ENCODE measurements at regions not wholly inside any gene's neighbourhood (a gene's known extent, or its start where the extent isn't known, plus 50 kb on each side); places are given as distances from the start of the nearest gene placed in this dataset.

DNA sequence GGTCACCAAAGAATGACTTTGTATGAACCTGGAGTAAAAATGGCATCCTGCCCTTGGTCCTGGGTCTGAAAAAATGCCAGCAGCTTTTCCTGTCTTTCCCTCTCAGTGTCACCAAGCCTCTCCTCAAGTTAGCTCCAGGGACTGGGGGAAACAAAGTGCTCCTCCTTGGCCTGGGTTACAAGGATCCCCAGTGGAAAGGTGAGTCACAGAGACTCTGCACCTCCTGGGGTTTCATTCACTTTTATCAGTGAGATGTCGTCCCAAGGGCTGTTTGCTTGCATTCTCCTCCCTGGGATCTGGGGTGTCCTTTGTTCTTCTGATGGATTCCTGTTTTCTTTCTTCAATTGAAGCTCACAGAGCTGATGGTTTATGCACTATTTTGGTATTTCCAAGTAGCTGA lies 93.2 kb upstream of the CSNK1A1L start:
- no peak overlapping the region for H3K27ac Mint-ChIP-seq (ENCODE audit: unreplicated experiment)
- H3K27me3 Mint-ChIP-seq (ENCODE audit: unreplicated experiment): no peaks in the 10 kb centered on the region
- no peaks in the 10 kb centered on the region for H3K9me3 Mint-ChIP-seq (ENCODE audit: unreplicated experiment)
- H3K4me3 Mint-ChIP-seq (ENCODE audit: unreplicated experiment): no peak overlapping the region
- H3K4me1 Mint-ChIP-seq (ENCODE audit: unreplicated experiment): no peaks in the 10 kb centered on the region
- DNase-seq (ENCODE audit: low spot score): no peak
- H3K36me3 Mint-ChIP-seq (ENCODE audit: low read depth, unreplicated experiment): no peaks in the 10 kb centered on the region
- TF ChIP-seq, protein P1, sequence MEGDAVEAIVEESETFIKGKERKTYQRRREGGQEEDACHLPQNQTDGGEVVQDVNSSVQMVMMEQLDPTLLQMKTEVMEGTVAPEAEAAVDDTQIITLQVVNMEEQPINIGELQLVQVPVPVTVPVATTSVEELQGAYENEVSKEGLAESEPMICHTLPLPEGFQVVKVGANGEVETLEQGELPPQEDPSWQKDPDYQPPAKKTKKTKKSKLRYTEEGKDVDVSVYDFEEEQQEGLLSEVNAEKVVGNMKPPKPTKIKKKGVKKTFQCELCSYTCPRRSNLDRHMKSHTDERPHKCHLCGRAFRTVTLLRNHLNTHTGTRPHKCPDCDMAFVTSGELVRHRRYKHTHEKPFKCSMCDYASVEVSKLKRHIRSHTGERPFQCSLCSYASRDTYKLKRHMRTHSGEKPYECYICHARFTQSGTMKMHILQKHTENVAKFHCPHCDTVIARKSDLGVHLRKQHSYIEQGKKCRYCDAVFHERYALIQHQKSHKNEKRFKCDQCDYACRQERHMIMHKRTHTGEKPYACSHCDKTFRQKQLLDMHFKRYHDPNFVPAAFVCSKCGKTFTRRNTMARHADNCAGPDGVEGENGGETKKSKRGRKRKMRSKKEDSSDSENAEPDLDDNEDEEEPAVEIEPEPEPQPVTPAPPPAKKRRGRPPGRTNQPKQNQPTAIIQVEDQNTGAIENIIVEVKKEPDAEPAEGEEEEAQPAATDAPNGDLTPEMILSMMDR (IDR thresholded peaks at IDR 0.05; ENCODE audit: unreplicated experiment): no peak

DNA sequence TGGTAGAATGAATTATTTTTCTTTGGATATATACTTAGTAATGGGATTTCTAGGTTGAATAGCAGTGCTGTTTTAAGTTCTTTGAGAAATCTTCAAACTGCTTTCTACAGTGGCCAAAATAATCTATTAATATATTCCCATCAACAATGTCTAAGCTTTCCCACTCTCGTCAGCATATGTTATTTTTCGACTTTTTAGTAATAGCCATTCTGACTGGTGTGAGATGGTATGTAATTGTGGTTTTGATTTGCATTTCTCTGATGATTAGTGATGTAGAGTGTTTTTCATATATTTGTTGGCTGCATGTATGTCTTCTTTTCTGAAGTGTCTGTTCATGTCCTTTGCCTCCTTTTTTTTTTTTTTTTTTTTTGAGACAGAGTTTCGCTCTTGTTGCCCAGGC lies 90.2 kb upstream of the CSNK1A1L start:
- no peak overlapping the region for H3K27ac Mint-ChIP-seq (ENCODE audit: unreplicated experiment)
- TF ChIP-seq, protein P1 (IDR thresholded peaks at IDR 0.05; ENCODE audit: unreplicated experiment): no peak
- H3K4me3 Mint-ChIP-seq (ENCODE audit: unreplicated experiment): no peak overlapping the region
- H3K4me1 Mint-ChIP-seq (ENCODE audit: unreplicated experiment): no peaks in the 10 kb centered on the region
- DNase-seq (ENCODE audit: low spot score): no peak
- no peaks in the 10 kb centered on the region for H3K9me3 Mint-ChIP-seq (ENCODE audit: unreplicated experiment)
- H3K27me3 Mint-ChIP-seq (ENCODE audit: unreplicated experiment): no peaks in the 10 kb centered on the region
- no peaks in the 10 kb centered on the region for H3K36me3 Mint-ChIP-seq (ENCODE audit: low read depth, unreplicated experiment)

DNA sequence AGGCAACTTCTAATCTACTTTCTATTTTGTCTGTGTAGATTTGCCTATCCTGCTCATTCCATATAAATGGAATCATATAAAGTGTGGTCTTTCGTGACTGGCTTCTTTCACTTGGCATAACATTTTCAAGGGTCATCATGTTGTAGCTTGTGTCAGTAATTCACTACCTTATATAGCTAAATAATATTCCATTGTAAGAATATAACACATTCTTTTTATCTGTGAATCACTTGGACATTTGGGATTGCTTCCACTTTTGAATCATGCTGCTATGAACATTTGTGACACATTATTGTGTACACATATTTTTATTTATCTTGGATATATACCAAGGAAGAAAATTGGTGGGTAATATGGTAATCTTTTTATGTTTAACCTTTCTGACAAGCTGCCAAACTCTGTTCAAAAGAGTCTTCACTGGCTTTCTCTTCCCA lies 89.0 kb upstream of the CSNK1A1L start:
- TF ChIP-seq, protein P1 (IDR thresholded peaks at IDR 0.05; ENCODE audit: unreplicated experiment): no peak
- no peak overlapping the region for H3K27ac Mint-ChIP-seq (ENCODE audit: unreplicated experiment)
- H3K4me3 Mint-ChIP-seq (ENCODE audit: unreplicated experiment): no peak overlapping the region
- no peaks in the 10 kb centered on the region for H3K36me3 Mint-ChIP-seq (ENCODE audit: low read depth, unreplicated experiment)
- DNase-seq (ENCODE audit: low spot score): no peak
- H3K4me1 Mint-ChIP-seq (ENCODE audit: unreplicated experiment): no peaks in the 10 kb centered on the region
- H3K27me3 Mint-ChIP-seq (ENCODE audit: unreplicated experiment): no peaks in the 10 kb centered on the region
- H3K9me3 Mint-ChIP-seq (ENCODE audit: unreplicated experiment): no peaks in the 10 kb centered on the region

DNA sequence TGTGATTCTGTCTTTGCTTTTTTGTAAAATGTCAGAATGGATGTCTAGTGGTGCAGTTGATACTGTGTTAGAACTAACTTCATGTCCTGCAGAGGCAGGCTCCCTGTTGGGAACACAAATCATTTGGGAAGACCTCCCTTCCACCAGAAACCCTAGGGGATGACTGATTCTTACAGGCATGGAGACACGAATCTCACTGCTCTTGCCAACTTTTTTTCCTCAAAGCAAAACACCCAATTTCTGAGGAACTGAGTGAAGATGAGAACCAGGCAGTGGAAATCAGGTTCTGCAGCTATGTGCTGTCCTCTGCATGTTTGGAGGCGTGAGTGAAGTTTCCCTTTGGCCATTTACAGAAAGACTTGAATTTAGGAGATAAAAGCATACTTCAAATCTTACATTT lies 87.5 kb upstream of the CSNK1A1L start:
- H3K9me3 Mint-ChIP-seq (ENCODE audit: unreplicated experiment): no peaks in the 10 kb centered on the region
- H3K27me3 Mint-ChIP-seq (ENCODE audit: unreplicated experiment): no peaks in the 10 kb centered on the region
- H3K4me3 Mint-ChIP-seq (ENCODE audit: unreplicated experiment): no peak overlapping the region
- no peak overlapping the region for H3K27ac Mint-ChIP-seq (ENCODE audit: unreplicated experiment)
- TF ChIP-seq, protein P1 (IDR thresholded peaks at IDR 0.05; ENCODE audit: unreplicated experiment): no peak
- no peak for DNase-seq (ENCODE audit: low spot score)
- no peaks in the 10 kb centered on the region for H3K4me1 Mint-ChIP-seq (ENCODE audit: unreplicated experiment)
- H3K36me3 Mint-ChIP-seq (ENCODE audit: low read depth, unreplicated experiment): no peaks in the 10 kb centered on the region

DNA sequence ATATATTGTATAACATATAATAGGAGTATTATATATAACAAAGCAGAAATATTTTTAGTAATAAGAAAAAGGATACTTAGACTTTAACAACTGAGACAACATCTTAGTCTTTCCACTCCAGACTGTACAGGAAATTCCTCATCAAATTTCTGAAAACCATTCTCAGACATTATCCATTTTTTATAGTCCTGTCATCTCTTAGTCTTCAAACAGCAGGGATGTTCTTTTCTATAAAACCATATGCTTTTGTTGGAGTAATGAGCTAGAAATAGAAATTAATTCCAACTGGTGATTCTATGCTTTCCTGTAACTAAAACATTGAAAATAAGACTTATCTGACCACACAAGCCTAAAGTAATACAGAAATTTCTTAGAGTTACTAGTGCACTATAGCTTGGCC lies 82.2 kb upstream of the CSNK1A1L start:
- Mint-ChIP-seq H3K4me3 (ENCODE audit: unreplicated experiment) (no peak overlapping the region), H3K36me3 (ENCODE audit: low read depth, unreplicated experiment) (no peaks in the 10 kb centered on the region), H3K9me3 (ENCODE audit: unreplicated experiment) (no peaks in the 10 kb centered on the region), H3K4me1 (ENCODE audit: unreplicated experiment) (no peaks in the 10 kb centered on the region), H3K27ac (ENCODE audit: unreplicated experiment) (no peak overlapping the region), H3K27me3 (ENCODE audit: unreplicated experiment) (no peaks in the 10 kb centered on the region)
- DNase-seq (ENCODE audit: low spot score): no peak
- TF ChIP-seq, protein P1 (IDR thresholded peaks at IDR 0.05; ENCODE audit: unreplicated experiment): no peak

Measured in endothelial cell (in vitro differentiated cells).